ENCODE measurements at regions not wholly inside any gene's neighbourhood (a gene's known extent, or its start where the extent isn't known, plus 50 kb on each side); places are given as distances from the start of the nearest gene placed in this dataset.

GRCh38 chr20:53748176-53748575 is 154.5 kb upstream of the ZNF217 start:
- no peak overlapping the region for H3K4me3 ChIP-seq (ENCODE audit: low read depth, low read length)
- DNase-seq (ENCODE audit: low read depth) = no peak
- no peak for TF ChIP-seq CTCF (conservative IDR thresholded peaks at IDR 0.05; ENCODE audit: low read depth, low read length)

- no peak for TF ChIP-seq CTCF (conservative IDR thresholded peaks at IDR 0.05; ENCODE audit: low read depth, low read length)
- no peak for DNase-seq (ENCODE audit: low read depth)
- H3K4me3 ChIP-seq (ENCODE audit: low read depth, low read length) = no peak overlapping the region
These were observed 150.1 kb upstream of the ZNF217 start for GRCh38 chr20:53743607-53744260.

- H3K4me3 ChIP-seq (ENCODE audit: low read depth, low read length) = no peak overlapping the region
- TF ChIP-seq CTCF (conservative IDR thresholded peaks at IDR 0.05; ENCODE audit: low read depth, low read length) = no peak
These were observed 149.0 kb upstream of the ZNF217 start for GRCh38 chr20:53742685-53743081.

GRCh38 chr20:53741726-53742028 is 148.0 kb upstream of the ZNF217 start:
- DNase-seq (ENCODE audit: low read depth) = no peak
- no peak overlapping the region for H3K4me3 ChIP-seq (ENCODE audit: low read depth, low read length)
- no peak for TF ChIP-seq CTCF (conservative IDR thresholded peaks at IDR 0.05; ENCODE audit: low read depth, low read length)

More at GRCh38 chr20:53742685-53743081, 149.0 kb upstream of the ZNF217 start:
- no peak for DNase-seq (ENCODE audit: low read depth)

GRCh38 chr20:53739799-53740785 is 146.5 kb upstream of the ZNF217 start:
- no peak overlapping the region for H3K4me3 ChIP-seq (ENCODE audit: low read depth, low read length)
- peak; percentile 29 for DNase-seq (ENCODE audit: low read depth)
- TF ChIP-seq CTCF (conservative IDR thresholded peaks at IDR 0.05; ENCODE audit: low read depth, low read length) = no peak

GRCh38 chr20:53738945-53739798 is 145.5 kb upstream of the ZNF217 start:
- peak; percentile 12 for DNase-seq (ENCODE audit: low read depth)
- H3K4me3 ChIP-seq (ENCODE audit: low read depth, low read length) = no peak overlapping the region
- TF ChIP-seq CTCF (conservative IDR thresholded peaks at IDR 0.05; ENCODE audit: low read depth, low read length) = no peak

Measured in choroid plexus epithelial cell (primary cell).